ENCODE measurements at regions not wholly inside any gene's neighbourhood (a gene's known extent, or its start where the extent isn't known, plus 50 kb on each side); places are given as distances from the start of the nearest gene placed in this dataset.

GRCh38 chr10:81806842-81807241 lies 68.2 kb upstream of the NRG3 start:
- TF ChIP-seq POLR2A (IDR thresholded peaks at IDR 0.05; ENCODE audit: extremely low read depth, insufficient read length) (no peak), CTCF (IDR thresholded peaks at IDR 0.05; ENCODE audit: low read depth, low read length) (no peak), MAX (IDR thresholded peaks at IDR 0.05; ENCODE audit: low read depth, low read length) (no peak), MYC (IDR thresholded peaks at IDR 0.05; ENCODE audit: low read depth, low read length) (no peak)
